Mesenchymal stem cell (in vitro differentiated cells and primary cell): ENCODE measurements at regions not wholly inside any gene's neighbourhood (a gene's known extent, or its start where the extent isn't known, plus 50 kb on each side); places are given as distances from the start of the nearest gene placed in this dataset.

Experiments used
- DNase-seq: peaks from one replicate; pipeline ENCODE4 v3.0.0-alpha.2; 2013
- H2AFZ ChIP-seq: one replicate; pipeline ENCODE4 v1.6.1; 2013; ENCODE audit warnings: low read depth, mild to moderate bottlenecking, control low read depth, inconsistent platforms, low read length, moderate library complexity
- H2AK5ac ChIP-seq: 2 replicates; pipeline ENCODE4 v1.6.1; 2013; ENCODE audit warnings: low read length, moderate library complexity, mild to moderate bottlenecking, inconsistent platforms; ENCODE audit not compliant: severe bottlenecking
- H2BK120ac ChIP-seq: one replicate; pipeline ENCODE4 v1.6.1; 2013; ENCODE audit warnings: low read depth, mild to moderate bottlenecking, inconsistent platforms, low read length, moderate library complexity
- H2BK12ac ChIP-seq, 2 experiments: one replicate each; pipeline ENCODE4 v1.6.1; 2013; ENCODE audit warnings: inconsistent platforms in 2 of 2, low read length in 2 of 2, mild to moderate bottlenecking in 2 of 2, moderate library complexity in 2 of 2, control low read depth in 1 of 2
- H2BK15ac ChIP-seq: one replicate; pipeline ENCODE4 v1.6.1; 2013; ENCODE audit warnings: mild to moderate bottlenecking, low read depth, inconsistent platforms; ENCODE audit not compliant: poor library complexity, severe bottlenecking
- H2BK5ac ChIP-seq: 2 replicates; pipeline ENCODE4 v1.6.1; 2013; ENCODE audit warnings: low read depth, mild to moderate bottlenecking, low read length, control low read depth, inconsistent platforms; ENCODE audit not compliant: poor library complexity, severe bottlenecking
- H3K14ac ChIP-seq, 2 experiments: one replicate each; pipeline ENCODE4 v1.6.1; 2013; ENCODE audit warnings: inconsistent platforms in 2 of 2, low read length in 2 of 2, control low read depth in 1 of 2, mild to moderate bottlenecking in 1 of 2, moderate library complexity in 1 of 2
- H3K18ac ChIP-seq, 2 experiments: one replicate each; pipeline ENCODE4 v1.6.1; 2013; ENCODE audit warnings: inconsistent platforms in 2 of 2, low read length in 2 of 2, control low read depth in 1 of 2, low read depth in 1 of 2, mild to moderate bottlenecking in 1 of 2
- H3K23ac ChIP-seq, 2 experiments: one replicate each; pipeline ENCODE4 v1.6.1; 2013; ENCODE audit warnings: inconsistent platforms in 2 of 2, low read length in 2 of 2, mild to moderate bottlenecking in 2 of 2, moderate library complexity in 2 of 2, control low read depth in 1 of 2
- H3K27ac ChIP-seq: 2 replicates; pipeline ENCODE4 v1.5.1; 2013; ENCODE audit warnings: mild to moderate bottlenecking, moderate library complexity, low read length, control low read depth, inconsistent platforms; ENCODE audit not compliant: poor library complexity, severe bottlenecking
- H3K27me3 ChIP-seq, 2 experiments: 2 replicates each; pipeline versions ENCODE4 v1.6.1 to v1.7.0; 2013; ENCODE audit warnings: low read length in 2 of 2, mild to moderate bottlenecking in 2 of 2, moderate library complexity in 2 of 2, control low read depth in 1 of 2, inconsistent platforms in 1 of 2; ENCODE audit not compliant: control insufficient read depth in 1 of 2, insufficient read depth in 1 of 2
- H3K36me3 ChIP-seq, 2 experiments: 2 replicates each; pipeline versions ENCODE4 v1.6.1 to v1.7.0; 2013; ENCODE audit warnings: low read length in 2 of 2, control low read depth in 1 of 2, inconsistent platforms in 1 of 2, low read depth in 1 of 2, mild to moderate bottlenecking in 1 of 2; ENCODE audit not compliant: insufficient read depth in 2 of 2, control insufficient read depth in 1 of 2
- H3K4ac ChIP-seq, 2 experiments: one replicate each; pipeline ENCODE4 v1.6.1; 2013; ENCODE audit warnings: inconsistent platforms in 2 of 2, low read length in 2 of 2, mild to moderate bottlenecking in 2 of 2, moderate library complexity in 2 of 2, control low read depth in 1 of 2, low read depth in 1 of 2
- H3K4me1 ChIP-seq: 2 replicates; pipeline ENCODE4 v1.6.1; 2013; ENCODE audit warnings: low read depth, low read length, control low read depth; ENCODE audit not compliant: control insufficient read depth, insufficient read depth
- H3K4me2 ChIP-seq: 2 replicates; pipeline ENCODE4 v1.6.1; 2013; ENCODE audit warnings: low read length, mild to moderate bottlenecking, inconsistent platforms; ENCODE audit not compliant: poor library complexity, severe bottlenecking
- H3K4me3 ChIP-seq, 2 experiments: 2 replicates each; pipeline versions ENCODE4 v1.5.1 to v1.7.0; 2013; ENCODE audit warnings: low read length in 2 of 2, mild to moderate bottlenecking in 2 of 2, control low read depth in 1 of 2, low read depth in 1 of 2; ENCODE audit not compliant: insufficient read depth in 1 of 2
- H3K79me1 ChIP-seq: replicated peaks from 2 replicates; pipeline ENCODE4 v1.6.1; 2013; ENCODE audit warnings: mild to moderate bottlenecking, control low read depth, low read length, inconsistent platforms; ENCODE audit not compliant: poor library complexity, severe bottlenecking
- H3K9ac ChIP-seq: 2 replicates; pipeline ENCODE4 v1.7.0; 2013; ENCODE audit warnings: mild to moderate bottlenecking, low read length, moderate library complexity
- H3K9me3 ChIP-seq: 2 replicates; pipeline ENCODE4 v1.7.0; 2013; ENCODE audit warnings: mild to moderate bottlenecking, low read length; ENCODE audit not compliant: control insufficient read depth
- H4K8ac ChIP-seq: one replicate; pipeline ENCODE4 v1.6.1; 2013; ENCODE audit warnings: inconsistent platforms, mild to moderate bottlenecking, low read length, moderate library complexity
- H4K91ac ChIP-seq: one replicate; pipeline ENCODE4 v1.6.1; 2013; ENCODE audit warnings: mild to moderate bottlenecking, low read length, inconsistent platforms
- WGBS: methylation state at CpG from one replicate; pipeline ENCODE4 v1.1.7; 2013; ENCODE audit warnings: mixed read lengths; 5-methylcytosine and 5-hydroxymethylcytosine counted together

DNA sequence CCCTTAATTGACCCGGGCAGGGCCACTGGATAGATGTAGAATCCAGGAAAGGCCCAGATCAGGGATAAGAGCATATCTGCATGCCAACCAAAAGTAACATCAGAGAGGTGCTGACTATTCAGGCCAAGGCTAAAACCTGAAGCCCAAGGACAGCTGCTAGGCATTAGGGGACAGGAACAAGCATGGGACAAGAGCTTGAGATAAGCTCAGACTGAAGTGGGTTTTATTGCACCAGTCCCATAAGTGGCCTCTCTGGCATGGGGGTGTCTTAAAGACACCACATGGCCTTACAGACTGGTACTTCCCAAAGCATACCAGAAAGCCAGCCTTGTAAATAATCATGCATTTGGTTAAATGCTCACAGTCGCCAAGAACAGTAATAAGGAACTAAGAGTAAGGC is 376.1 kb downstream of the FBXW7 start:
- no peak overlapping the region for H2BK120ac ChIP-seq
- no peak overlapping the region for H2BK12ac ChIP-seq
- no peak overlapping the region for H4K91ac ChIP-seq
- no peak overlapping the region for H3K9ac ChIP-seq
- no peak overlapping the region for H3K18ac ChIP-seq
- H3K27me3 ChIP-seq = peaks cover 0 to 35% of the 10 kb centered on the region in 2 experiments
- no peaks in the 10 kb centered on the region for H3K79me1 ChIP-seq
- no peak overlapping the region for H4K8ac ChIP-seq
- H3K4me2 ChIP-seq = no peak overlapping the region
- no peak overlapping the region for H3K27ac ChIP-seq
- no peak for DNase-seq
- no peak overlapping the region for H3K4me3 ChIP-seq
- no peak overlapping the region for H3K4ac ChIP-seq
- H3K14ac ChIP-seq = no peak overlapping the region
- no peak overlapping the region for H2AFZ ChIP-seq
- 69% methylated on average over 2 of the region's 2 CpGs for WGBS
- H3K4me1 ChIP-seq = no peaks in the 10 kb centered on the region
- no peak overlapping the region for H3K23ac ChIP-seq
- H2BK5ac ChIP-seq = no peak overlapping the region
- H2AK5ac ChIP-seq = no peak overlapping the region
- no peaks in the 10 kb centered on the region for H3K36me3 ChIP-seq
- H2BK15ac ChIP-seq = no peak overlapping the region
- no peaks in the 10 kb centered on the region for H3K9me3 ChIP-seq

DNA sequence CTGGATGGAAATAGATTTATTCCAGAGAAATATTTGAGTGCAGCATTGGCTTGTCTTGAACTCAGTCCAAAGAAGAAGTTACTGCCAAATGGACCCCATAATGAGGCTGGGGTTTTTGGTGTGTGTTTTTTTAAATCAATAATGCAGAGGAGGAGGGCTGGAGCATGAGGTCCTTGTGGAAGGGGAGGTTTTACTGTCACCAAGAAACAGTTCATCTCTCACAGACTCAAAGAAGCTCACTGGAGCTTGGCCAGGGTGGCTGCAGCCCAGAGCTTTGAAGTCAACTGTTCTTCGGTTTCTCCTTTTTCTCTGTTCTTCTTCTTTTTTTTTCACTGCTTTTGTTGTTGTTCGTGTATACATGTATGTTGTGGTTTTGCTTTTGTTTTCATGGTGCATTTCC is 377.7 kb downstream of the FBXW7 start:
- Histone ChIP-seq H3K27ac (no peak overlapping the region), H3K36me3 (no peaks in the 10 kb centered on the region), H3K4me3 (no peak overlapping the region), H3K14ac (no peak overlapping the region), H3K4me1 (no peaks in the 10 kb centered on the region), H2BK12ac (no peak overlapping the region), H3K9me3 (no peaks in the 10 kb centered on the region), H3K4me2 (no peak overlapping the region), H2BK5ac (no peak overlapping the region), H3K18ac (no peak overlapping the region), H3K23ac (no peak overlapping the region), H4K8ac (no peak overlapping the region), H3K4ac (no peak overlapping the region), H2AFZ (no peak overlapping the region), H2BK15ac (no peak overlapping the region), H3K9ac (no peak overlapping the region), H2AK5ac (no peak overlapping the region), H3K79me1 (no peaks in the 10 kb centered on the region), H3K27me3 (peaks cover 0 to 44% of the 10 kb centered on the region in 2 experiments), H4K91ac (no peak overlapping the region), H2BK120ac (no peak overlapping the region)
- no peak for DNase-seq
- 100% methylated on average over 1 of the region's 2 CpGs for WGBS

DNA sequence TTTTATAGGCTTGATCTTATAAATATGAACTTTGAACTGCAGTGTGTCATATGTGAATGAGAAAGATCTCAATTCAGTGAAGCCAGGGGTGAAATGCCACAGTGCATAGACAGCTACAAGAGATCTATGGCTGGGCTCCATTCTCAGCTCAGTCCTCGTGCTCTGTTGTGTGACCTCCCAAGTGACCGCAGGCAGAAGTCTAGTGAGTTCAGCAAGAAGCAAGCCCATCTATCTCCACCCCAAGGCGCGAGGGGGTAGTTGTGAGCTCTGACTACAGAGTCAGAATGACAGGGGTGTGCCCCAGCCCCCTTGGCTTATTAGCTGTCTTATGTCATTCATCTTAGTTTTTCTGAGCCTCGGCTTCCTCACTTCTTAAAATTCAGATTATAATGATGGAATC is 378.3 kb downstream of the FBXW7 start:
- Histone ChIP-seq H3K18ac (no peak overlapping the region), H4K8ac (no peak overlapping the region), H3K9ac (no peak overlapping the region), H2BK120ac (no peak overlapping the region), H2AK5ac (no peak overlapping the region), H2AFZ (no peak overlapping the region), H3K79me1 (no peaks in the 10 kb centered on the region), H3K4me1 (no peaks in the 10 kb centered on the region), H3K14ac (no peak overlapping the region), H2BK15ac (no peak overlapping the region), H3K4ac (no peak overlapping the region), H3K4me2 (no peak overlapping the region), H4K91ac (no peak overlapping the region), H2BK5ac (no peak overlapping the region), H2BK12ac (no peak overlapping the region), H3K4me3 (no peak overlapping the region), H3K27me3 (peaks cover 0 to 41% of the 10 kb centered on the region in 2 experiments), H3K27ac (no peak overlapping the region), H3K23ac (no peak overlapping the region), H3K36me3 (no peaks in the 10 kb centered on the region), H3K9me3 (no peaks in the 10 kb centered on the region)
- no peak for DNase-seq
- 97% methylated on average over 4 of the region's 5 CpGs for whole genome bisulfite sequencing

DNA sequence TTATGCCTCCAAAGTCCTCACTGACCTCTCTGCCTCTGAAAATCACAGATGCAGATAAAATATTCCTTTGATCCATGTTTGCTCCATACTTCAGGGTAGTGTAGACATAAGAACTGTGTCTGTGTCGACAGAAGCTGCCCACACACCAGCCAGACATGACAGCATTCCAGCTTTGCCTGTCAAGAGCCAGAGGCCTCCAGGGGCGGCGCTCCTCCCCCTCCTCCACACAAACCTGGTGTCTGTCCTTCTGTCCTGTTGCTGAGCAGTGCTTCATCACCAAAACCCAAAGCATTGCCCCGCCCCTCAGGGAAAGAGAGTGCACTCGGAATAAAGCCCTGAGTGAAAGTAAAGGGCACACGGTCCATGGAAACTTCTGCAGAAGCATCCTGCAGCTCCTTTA is 379.4 kb downstream of the FBXW7 start:
- Histone ChIP-seq H3K9ac (no peak overlapping the region), H3K4me3 (no peak overlapping the region), H3K79me1 (no peaks in the 10 kb centered on the region), H3K4me2 (no peak overlapping the region), H2BK12ac (no peak overlapping the region), H2AFZ (no peak overlapping the region), H3K4ac (no peak overlapping the region), H3K36me3 (no peaks in the 10 kb centered on the region), H3K18ac (no peak overlapping the region), H3K23ac (no peak overlapping the region), H3K9me3 (no peaks in the 10 kb centered on the region), H2BK5ac (no peak overlapping the region), H2BK15ac (no peak overlapping the region), H4K8ac (no peak overlapping the region), H4K91ac (no peak overlapping the region), H3K27ac (no peak overlapping the region), H2AK5ac (no peak overlapping the region), H3K14ac (no peak overlapping the region), H2BK120ac (no peak overlapping the region), H3K4me1 (no peaks in the 10 kb centered on the region), H3K27me3 (peaks cover 4 to 47% of the 10 kb centered on the region in 2 experiments)
- 60% methylated on average over 6 of the region's 6 CpGs for WGBS
- DNase-seq = no peak
